ENCODE measurements at regions not wholly inside any gene's neighbourhood (a gene's known extent, or its start where the extent isn't known, plus 50 kb on each side); places are given as distances from the start of the nearest gene placed in this dataset.

GRCh38 chr7:121473645-121474300 is 77.7 kb upstream of the FAM3C start:
- peak overlapping the region; percentile 24 for H2AFZ ChIP-seq (ENCODE audit: control insufficient read depth, low read length)

GRCh38 chr7:121466455-121466854 is 70.3 kb upstream of the FAM3C start:
- H3K36me3 ChIP-seq (ENCODE audit: control insufficient read depth in 2 of 2, extremely low read depth in 1 of 2, insufficient read depth in 2 of 2, low read length in 2 of 2): no peaks in the 10 kb centered on the region
- no peaks in the 10 kb centered on the region for H3K79me2 ChIP-seq (ENCODE audit: control insufficient read depth, insufficient read depth, low read length)
- no peak overlapping the region for H3K27ac ChIP-seq (ENCODE audit: control insufficient read depth, insufficient read depth, low read length)
- no peaks in the 10 kb centered on the region for H3K4me1 ChIP-seq (ENCODE audit: control insufficient read depth, extremely low read depth, insufficient read depth, low read length)
- no peak overlapping the region for H2AFZ ChIP-seq (ENCODE audit: control insufficient read depth, low read length)
- H3K9me3 ChIP-seq (ENCODE audit: control insufficient read depth, low read depth, low read length): no peaks in the 10 kb centered on the region
- H3K9me1 ChIP-seq (ENCODE audit: control insufficient read depth, extremely low read depth, insufficient read depth, low read length): no peaks in the 10 kb centered on the region
- no peak overlapping the region for H3K9ac ChIP-seq (ENCODE audit: control insufficient read depth, extremely low read depth, insufficient read depth, low read length)
- DNase-seq (ENCODE audit: low read depth, low spot score): no peak
- TF ChIP-seq CTCF (optimal IDR thresholded peaks at IDR 0.05 in 1 of 3, IDR thresholded peaks at IDR 0.05 in 1 of 3, conservative IDR thresholded peaks at IDR 0.05 in 1 of 3; ENCODE audit: extremely low read depth in 1 of 3, insufficient read depth in 2 of 3, low read length in 3 of 3): no peak
- TF ChIP-seq EZH2 (IDR thresholded peaks at IDR 0.05; ENCODE audit: low read length): no peak
- H3K27me3 ChIP-seq (ENCODE audit: control insufficient read depth, extremely low read depth, insufficient read depth, low read length): no peaks in the 10 kb centered on the region
- H4K20me1 ChIP-seq (ENCODE audit: control insufficient read depth, extremely low read depth, insufficient read depth, low read length): no peaks in the 10 kb centered on the region
- FAIRE-seq: no peak
- H3K4me3 ChIP-seq (ENCODE audit: control insufficient read depth in 2 of 3, extremely low read depth in 1 of 3, insufficient read depth in 2 of 3, low read depth in 1 of 3, low read length in 3 of 3): no peak overlapping the region
- H3K4me2 ChIP-seq (ENCODE audit: control insufficient read depth, extremely low read depth, insufficient read depth, low read depth, low read length): no peak overlapping the region
- dilution Hi-C loops (cut with MboI; ENCODE audit: extremely low pct_ligation_motif_present, low sequenced_read_pairs): no loop called here

More at GRCh38 chr7:121473645-121474300, 77.7 kb upstream of the FAM3C start:
- FAIRE-seq (no peak), DNase-seq (ENCODE audit: low read depth, low spot score) (no peak)
- H3K4me2 ChIP-seq (ENCODE audit: control insufficient read depth, extremely low read depth, insufficient read depth, low read depth, low read length): no peak overlapping the region
- H3K9me3 ChIP-seq (ENCODE audit: control insufficient read depth, low read depth, low read length): no peaks in the 10 kb centered on the region
- no peaks in the 10 kb centered on the region for H4K20me1 ChIP-seq (ENCODE audit: control insufficient read depth, extremely low read depth, insufficient read depth, low read length)
- H3K27ac ChIP-seq (ENCODE audit: control insufficient read depth, insufficient read depth, low read length): no peak overlapping the region
- H3K36me3 ChIP-seq (ENCODE audit: control insufficient read depth in 2 of 2, extremely low read depth in 1 of 2, insufficient read depth in 2 of 2, low read length in 2 of 2): no peaks in the 10 kb centered on the region
- H3K79me2 ChIP-seq (ENCODE audit: control insufficient read depth, insufficient read depth, low read length): no peaks in the 10 kb centered on the region
- dilution Hi-C loops (cut with MboI; ENCODE audit: extremely low pct_ligation_motif_present, low sequenced_read_pairs): no loop called here
- no peaks in the 10 kb centered on the region for H3K4me1 ChIP-seq (ENCODE audit: control insufficient read depth, extremely low read depth, insufficient read depth, low read length)
- TF ChIP-seq CTCF (optimal IDR thresholded peaks at IDR 0.05 in 1 of 3, IDR thresholded peaks at IDR 0.05 in 1 of 3, conservative IDR thresholded peaks at IDR 0.05 in 1 of 3; ENCODE audit: extremely low read depth in 1 of 3, insufficient read depth in 2 of 3, low read length in 3 of 3) (no peak), EZH2 (IDR thresholded peaks at IDR 0.05; ENCODE audit: low read length) (no peak)
- H3K4me3 ChIP-seq (ENCODE audit: control insufficient read depth in 2 of 3, extremely low read depth in 1 of 3, insufficient read depth in 2 of 3, low read depth in 1 of 3, low read length in 3 of 3): no peak overlapping the region
- no peaks in the 10 kb centered on the region for H3K27me3 ChIP-seq (ENCODE audit: control insufficient read depth, extremely low read depth, insufficient read depth, low read length)
- H3K9ac ChIP-seq (ENCODE audit: control insufficient read depth, extremely low read depth, insufficient read depth, low read length): no peak overlapping the region
- no peaks in the 10 kb centered on the region for H3K9me1 ChIP-seq (ENCODE audit: control insufficient read depth, extremely low read depth, insufficient read depth, low read length)

Data from keratinocyte (primary cell).